ENCODE measurements at regions not wholly inside any gene's neighbourhood (a gene's known extent, or its start where the extent isn't known, plus 50 kb on each side); places are given as distances from the start of the nearest gene placed in this dataset.

GRCh38 chr4:119870856-119871255 lies 195.8 kb downstream of the MAD2L1 start:
- TF ChIP-seq POLR2A (IDR thresholded peaks at IDR 0.05) (no peak), CTCF (IDR thresholded peaks at IDR 0.05 in 4 of 5, conservative IDR thresholded peaks at IDR 0.05 in 1 of 5) (no peak)
